A549 (cell line): ENCODE measurements at regions not wholly inside any gene's neighbourhood (a gene's known extent, or its start where the extent isn't known, plus 50 kb on each side); places are given as distances from the start of the nearest gene placed in this dataset.

Experiments used
- CTCF ChIP-seq: fragments of >200 bp; sonication (Bioruptor Twin); formaldehyde crosslinking; IDR thresholded peaks from 3 replicates; pipeline ENCODE4 v1.5.1; 2016
- EP300 ChIP-seq, 2 experiments: fragments of >200 bp; sonication (Bioruptor Twin); formaldehyde crosslinking; IDR thresholded peaks; 2 replicates in 1 of 2; 3 replicates in 1 of 2; pipeline ENCODE4 v1.6.1; 2016 to 2017
- FOXS1 ChIP-seq: fragments of 250-450 bp; sonication (Bioruptor Pico); IDR thresholded peaks from 2 replicates; pipeline ENCODE4 v1.5.0; 2020; ENCODE audit warnings: mild to moderate bottlenecking, moderate library complexity
- GATA3 ChIP-seq: IDR thresholded peaks from 2 replicates; pipeline ENCODE4 v1.6.1; 2012; ENCODE audit warnings: borderline replicate concordance
- HMGXB4 ChIP-seq: fragments of 250-450 bp; sonication (Bioruptor Pico); IDR thresholded peaks from 2 replicates; pipeline ENCODE4 v1.5.0; 2021; ENCODE audit warnings: mild to moderate bottlenecking, moderate library complexity, borderline replicate concordance
- KDM1A ChIP-seq: fragments of 200-600 bp; sonication (generic); IDR thresholded peaks from 2 replicates; pipeline ENCODE4 v1.6.1; 2016; ENCODE audit warnings: low read depth, mild to moderate bottlenecking
- MAX ChIP-seq: IDR thresholded peaks from 2 replicates; pipeline ENCODE4 v1.6.1; 2012
- POLR2A ChIP-seq: IDR thresholded peaks from 2 replicates; pipeline ENCODE4 v1.6.1; 2012; ENCODE audit warnings: mild to moderate bottlenecking, low read length
- REST ChIP-seq: fragments of 200-600 bp; sonication (generic); IDR thresholded peaks from 2 replicates; pipeline ENCODE4 v1.6.1; 2016; ENCODE audit warnings: antibody characterized with exemption, mild to moderate bottlenecking, moderate library complexity
- SREBF2 ChIP-seq: fragments of 450-650 bp; IDR thresholded peaks from 2 replicates; pipeline ENCODE4 v1.6.1; 2014; ENCODE audit warnings: mild to moderate bottlenecking, moderate library complexity

GRCh38 chr6:12422848-12423247, 132.7 kb downstream of the EDN1 start:
- no peak for TF ChIP-seq POLR2A
- TF ChIP-seq CTCF: no peak
- TF ChIP-seq GATA3: no peak
- TF ChIP-seq REST: no peak
- no peak for TF ChIP-seq MAX
- no peak for TF ChIP-seq SREBF2
- TF ChIP-seq FOXS1 (CRISPR knock-in tag): no peak
- no peak for TF ChIP-seq EP300 (IDR thresholded peaks at IDR 0.05)
- no peak for TF ChIP-seq HMGXB4 (CRISPR knock-in tag)
- TF ChIP-seq KDM1A: no peak
